AG08396 (cell line): ENCODE measurements at regions not wholly inside any gene's neighbourhood (a gene's known extent, or its start where the extent isn't known, plus 50 kb on each side); places are given as distances from the start of the nearest gene placed in this dataset.
"Not testable (repeated sequence)": the region's sequence is repeated elsewhere in the genome, so short reads cannot be mapped to it uniquely, and the experiment has no call there.

Experiments used
- DNase-seq: peaks from one replicate; pipeline ENCODE4 v3.0.0; 2012; ENCODE audit warnings: low spot score, mixed read lengths

DNA sequence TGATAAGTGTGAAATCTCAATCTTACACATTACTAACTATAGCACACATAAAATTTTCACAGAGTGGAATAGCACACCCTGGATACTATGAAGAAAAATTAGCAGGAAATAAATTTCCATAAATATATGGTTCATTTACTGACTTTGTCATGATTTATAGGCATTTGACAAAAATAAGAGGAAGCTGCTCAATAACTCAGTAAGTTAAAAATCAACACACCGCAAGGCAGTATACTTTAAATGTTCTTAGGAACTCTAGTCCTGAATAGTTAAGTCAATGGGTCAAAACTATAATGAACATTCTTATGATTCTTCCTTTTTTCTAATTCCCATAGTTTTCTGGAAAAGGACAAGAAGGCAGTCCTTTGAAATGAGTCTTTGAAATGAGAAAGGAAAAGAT is 1557.8 kb upstream of the RAG2 start:
- no peak for DNase-seq

DNA sequence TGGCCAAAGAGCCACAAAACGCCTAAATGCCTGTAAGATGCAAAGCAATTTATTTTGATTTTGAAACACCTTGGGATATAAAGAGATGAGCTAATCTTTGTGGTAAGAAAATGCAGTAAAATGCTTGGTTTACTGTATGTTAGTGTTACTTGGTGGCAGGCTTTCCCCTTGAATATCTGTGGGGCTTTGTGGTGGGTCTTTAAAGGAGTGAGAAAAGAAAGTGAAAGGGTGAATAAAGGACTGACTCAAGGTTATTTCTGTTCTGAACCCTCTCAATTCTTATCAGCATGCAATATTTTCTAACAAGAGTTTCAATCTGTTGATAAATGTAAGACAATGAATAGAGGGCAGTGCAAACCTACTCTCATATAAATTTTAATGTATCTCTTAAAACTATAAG is 1555.9 kb upstream of the RAG2 start:
- DNase-seq, result no peak

DNA sequence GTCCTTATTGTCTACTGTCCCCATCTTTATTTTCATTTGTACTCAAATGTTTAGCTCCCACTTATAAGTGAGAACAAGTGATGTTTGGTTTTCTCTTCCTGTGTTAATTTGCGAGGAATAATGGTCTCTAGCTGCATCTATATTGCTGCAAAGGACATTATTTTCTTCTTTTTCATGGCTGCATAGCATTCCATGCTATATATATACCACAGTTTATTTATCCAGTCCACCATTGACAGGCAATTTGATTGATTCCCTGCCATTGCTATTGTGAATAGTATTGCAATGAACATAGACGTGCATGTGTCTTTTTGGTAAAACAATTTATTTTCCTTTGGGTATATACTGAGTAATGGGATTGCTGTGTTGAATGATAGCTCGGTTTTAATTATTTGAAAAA is 1545.8 kb upstream of the RAG2 start:
- DNase-seq, result no peak

DNA sequence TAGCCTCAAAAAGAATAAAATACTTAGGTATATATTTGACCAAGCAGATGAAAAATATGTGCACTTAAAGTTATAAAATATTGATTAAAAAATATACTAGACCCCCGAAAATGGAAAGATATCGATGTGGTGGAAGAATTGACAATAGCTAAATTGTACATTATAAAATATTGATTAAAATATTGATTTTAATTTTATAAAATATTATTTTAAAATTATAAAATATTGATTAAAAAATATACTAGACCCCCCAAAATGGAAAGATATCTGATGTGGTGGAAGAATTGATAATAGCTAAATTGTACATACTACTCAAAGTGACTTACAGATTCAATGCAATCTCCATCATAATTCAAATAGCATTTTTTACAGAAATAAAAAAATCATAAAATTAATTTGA is 1540.9 kb upstream of the RAG2 start:
- DNase-seq, result no peak

DNA sequence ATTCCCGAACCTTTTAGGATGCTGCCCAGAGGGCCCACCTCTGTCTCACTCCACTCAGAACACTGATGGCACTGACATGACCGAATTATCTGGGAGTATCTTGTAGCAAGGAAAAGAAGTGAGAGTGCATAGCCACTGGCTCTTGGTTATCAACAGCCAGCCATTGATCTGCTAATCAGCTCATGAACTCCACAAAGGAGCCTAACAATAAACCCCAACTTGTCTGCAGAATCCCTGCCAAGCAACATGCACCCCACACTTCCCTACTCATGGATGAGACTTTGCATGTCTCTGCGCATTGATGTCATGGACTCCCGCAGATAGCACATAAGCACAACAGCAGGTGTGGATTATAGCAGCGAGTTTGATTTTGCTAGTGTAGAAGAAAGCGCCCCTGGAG is 1538.9 kb upstream of the RAG2 start:
- no peak for DNase-seq

DNA sequence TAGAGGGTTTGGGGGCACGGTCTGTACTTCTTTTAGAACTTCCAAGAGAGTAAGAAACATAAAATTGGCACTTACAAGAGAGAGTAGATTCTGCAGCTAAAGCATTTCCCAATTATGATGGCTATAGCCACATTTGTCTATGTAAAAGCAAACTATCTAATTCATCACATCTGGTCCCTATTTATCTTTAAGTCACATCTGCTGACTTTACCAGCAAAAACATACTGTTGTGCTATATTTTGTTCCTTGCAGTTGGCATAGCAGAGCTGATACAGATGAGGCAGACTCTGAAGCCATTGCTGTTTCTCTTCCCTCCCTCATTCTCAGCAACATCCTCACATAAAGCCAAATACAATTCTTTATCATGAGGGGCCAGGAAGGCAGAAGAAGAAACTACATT is 1533.5 kb upstream of the RAG2 start:
- DNase-seq, result no peak

DNA sequence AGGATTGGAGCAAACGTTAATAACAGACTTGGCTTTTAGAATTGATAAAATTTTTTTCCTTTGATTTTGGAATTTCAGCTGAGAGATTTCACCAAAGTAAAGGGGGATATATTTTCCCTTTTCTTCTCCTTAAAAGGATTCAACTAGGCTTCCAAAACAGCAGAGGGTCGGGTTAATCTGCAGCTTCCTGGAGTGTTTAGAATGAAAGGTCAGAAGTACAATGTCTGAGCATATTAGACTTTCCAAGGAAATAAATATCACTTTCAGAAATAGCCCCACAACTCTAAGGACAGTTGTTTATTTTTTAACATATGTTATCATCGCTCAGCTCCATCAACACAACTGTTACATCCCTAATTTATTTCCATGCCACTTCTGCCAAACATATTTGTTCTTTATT is 1532.9 kb upstream of the RAG2 start:
- no peak for DNase-seq

DNA sequence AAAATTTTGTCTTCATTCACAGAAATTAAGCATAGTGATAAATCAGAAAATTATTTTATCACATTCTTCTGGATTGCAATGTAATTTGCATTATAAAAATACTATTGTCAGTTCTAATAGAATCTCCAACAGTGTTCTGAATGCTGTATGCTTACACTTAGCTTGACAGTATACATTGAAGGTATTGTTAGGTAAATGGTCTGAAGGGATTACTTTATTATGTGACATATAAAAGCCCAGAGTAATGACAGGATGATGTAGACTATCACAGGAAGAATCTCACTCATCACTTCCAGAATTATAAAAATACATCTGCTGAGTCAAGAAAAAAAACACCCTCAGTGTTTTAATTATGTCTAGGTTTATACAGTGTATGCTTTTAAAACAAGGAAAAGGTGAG is 1532.5 kb upstream of the RAG2 start:
- no peak for DNase-seq

DNA sequence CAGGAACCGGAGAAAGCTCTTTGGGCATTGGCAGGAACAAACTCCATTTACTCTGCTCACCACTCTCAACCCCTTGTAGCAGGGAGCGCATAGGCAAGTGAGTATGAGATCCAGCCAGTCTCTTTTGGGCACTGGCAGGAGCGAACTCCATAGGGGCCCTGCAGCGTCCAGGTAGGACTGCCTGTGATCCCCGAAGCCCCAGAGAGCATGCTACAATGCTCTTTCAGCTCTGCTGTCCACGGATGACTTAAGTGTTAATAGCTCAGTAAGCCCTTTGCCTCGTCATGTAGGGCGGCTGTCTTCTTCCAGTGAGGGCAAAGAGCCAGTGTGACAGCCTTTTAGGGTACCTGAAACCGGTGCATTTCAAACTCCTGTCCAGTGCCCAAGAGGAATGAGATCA is 1525.6 kb upstream of the RAG2 start:
- no peak for DNase-seq

DNA sequence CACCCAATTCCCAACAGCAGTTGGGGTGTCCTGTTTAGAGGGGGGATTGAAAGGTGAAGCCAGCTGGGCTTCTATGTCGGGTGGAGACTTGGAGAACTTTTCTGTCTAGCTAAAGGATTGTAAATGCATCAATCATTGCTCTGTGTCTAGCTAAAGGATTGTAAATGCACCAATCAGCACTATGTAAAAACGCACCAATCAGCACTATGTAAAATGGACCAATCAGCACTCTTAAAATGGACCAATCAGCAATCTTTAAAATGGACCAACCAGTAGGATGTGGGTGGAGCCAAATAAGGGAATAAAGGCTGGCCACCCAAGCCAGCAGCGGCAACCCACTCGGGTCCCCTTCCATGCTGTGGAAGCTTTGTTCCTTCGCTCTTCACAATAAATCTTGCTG is 1518.6 kb upstream of the RAG2 start:
- not testable (repeated sequence) for DNase-seq

DNA sequence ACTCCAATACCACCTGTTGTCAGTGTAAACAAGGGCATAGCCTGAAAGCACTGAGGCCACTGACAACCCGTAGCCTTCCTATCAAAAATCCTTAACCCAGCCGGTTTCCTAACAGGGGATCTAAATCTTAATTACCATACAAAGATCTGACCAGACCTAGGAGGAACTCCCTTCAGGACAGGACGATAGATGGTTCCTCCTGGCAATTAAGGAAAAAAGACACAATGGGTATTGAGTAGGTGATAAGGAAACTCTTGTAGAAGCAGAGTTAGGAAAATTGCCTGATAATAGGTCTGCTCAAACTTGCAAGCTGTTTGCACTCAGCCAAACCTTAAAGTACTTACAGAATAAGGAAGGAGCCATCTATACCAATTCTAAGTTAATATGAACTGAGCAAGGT is 1517.3 kb upstream of the RAG2 start:
- not testable (repeated sequence) for DNase-seq

DNA sequence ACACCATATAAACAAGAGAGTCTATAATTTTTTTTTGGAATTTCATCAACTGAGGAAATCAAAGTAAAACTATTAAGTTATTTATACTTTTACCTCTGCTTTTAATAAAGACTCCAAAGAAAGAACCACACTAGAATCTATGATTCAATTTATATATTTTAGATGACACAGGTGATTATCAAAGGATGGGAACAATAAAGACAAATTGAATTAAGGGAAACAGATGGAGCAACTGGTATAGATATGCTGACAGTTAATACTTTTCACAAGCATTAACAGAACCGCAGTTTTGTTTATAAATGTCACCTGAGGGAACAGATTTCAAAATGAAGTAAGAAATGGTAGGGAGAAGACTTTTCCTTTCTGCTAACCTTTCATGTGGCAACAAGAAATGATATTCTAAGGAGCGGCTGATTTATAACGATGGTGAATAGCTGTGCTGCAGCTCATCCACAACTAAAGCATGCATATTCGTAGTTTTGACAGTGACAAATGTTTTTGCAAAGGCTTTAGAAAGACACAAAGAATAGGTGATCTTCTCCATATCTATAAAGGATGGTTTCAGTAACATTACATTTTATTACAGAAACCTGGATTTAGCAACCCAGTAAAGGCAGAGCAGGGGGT is 1502.9 kb upstream of the RAG2 start:
- no peak for DNase-seq

DNA sequence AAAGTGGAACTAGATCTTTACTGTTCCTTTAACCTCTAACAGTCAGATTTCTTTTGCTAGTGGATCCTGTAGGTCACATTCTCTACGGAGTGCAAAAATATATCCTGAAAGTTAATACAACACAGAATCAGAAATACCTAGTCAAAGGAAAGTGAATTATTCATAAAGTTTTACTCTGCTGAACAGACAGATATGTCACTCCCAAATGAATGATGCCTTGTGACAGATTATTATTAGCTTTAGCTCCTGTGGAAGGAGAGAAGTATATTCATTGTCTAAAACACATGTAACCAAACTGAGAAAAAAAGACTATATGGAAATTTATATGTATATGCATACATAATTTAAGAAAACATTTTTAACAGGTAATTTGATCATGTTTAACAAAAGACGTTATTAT is 1497.2 kb upstream of the RAG2 start:
- DNase-seq, result no peak

DNA sequence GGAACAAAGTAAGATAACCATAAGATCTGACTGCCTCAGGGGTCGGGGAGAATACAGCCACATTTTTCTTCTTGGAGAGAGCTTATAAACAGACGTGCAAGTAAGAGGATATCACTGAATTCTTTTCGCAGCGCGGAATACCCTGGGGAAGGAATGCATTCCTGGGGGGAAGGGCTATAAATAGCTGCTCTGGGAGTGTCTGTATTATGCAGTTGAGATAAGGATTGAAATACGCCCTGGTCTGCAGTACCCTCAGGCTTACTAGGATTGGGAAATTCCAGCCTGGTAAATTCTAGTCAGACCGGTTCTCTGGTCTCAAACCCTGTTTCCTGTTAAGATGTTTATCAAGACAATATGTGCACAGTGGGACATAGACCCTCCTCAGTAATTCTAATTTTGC is 1491.7 kb upstream of the RAG2 start:
- DNase-seq, result no peak

DNA sequence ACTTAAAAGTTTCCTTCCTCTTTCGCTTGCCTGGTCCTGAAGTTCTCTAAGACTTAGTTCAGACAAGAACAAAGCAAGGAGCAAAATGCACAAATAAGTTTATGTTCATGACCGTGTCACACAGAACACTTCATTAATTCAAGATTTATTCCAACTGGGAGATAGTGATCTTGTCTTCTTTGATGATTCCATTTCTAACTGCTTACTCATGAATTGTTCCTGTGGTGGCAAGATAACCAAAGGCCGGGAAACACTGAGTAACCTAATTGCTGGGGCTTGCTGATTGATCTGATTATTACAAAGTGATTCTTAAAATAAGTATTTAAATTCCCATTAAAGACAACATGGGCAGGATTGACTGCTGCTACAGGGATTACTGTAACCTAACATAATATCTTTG is 1462.9 kb upstream of the RAG2 start:
- DNase-seq, result no peak

DNA sequence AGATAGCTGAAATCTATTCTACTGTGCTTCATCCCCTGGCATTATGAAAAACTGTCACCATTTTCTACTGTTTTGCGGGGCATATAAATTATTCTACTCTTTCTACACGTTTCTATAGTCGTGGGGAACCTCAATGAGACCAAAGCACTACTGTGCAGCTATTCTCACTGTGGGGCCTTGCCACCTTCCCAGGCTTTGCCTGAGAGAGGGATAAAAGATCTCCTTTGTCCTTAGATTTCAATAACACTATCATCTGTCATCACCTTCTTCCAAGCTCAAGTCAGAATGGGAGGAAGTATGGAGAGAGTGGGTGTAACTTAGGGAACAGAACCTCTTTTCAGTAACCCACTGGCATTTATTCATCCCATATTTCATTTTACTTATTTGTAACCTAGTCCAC is 1462.1 kb upstream of the RAG2 start:
- no peak for DNase-seq

DNA sequence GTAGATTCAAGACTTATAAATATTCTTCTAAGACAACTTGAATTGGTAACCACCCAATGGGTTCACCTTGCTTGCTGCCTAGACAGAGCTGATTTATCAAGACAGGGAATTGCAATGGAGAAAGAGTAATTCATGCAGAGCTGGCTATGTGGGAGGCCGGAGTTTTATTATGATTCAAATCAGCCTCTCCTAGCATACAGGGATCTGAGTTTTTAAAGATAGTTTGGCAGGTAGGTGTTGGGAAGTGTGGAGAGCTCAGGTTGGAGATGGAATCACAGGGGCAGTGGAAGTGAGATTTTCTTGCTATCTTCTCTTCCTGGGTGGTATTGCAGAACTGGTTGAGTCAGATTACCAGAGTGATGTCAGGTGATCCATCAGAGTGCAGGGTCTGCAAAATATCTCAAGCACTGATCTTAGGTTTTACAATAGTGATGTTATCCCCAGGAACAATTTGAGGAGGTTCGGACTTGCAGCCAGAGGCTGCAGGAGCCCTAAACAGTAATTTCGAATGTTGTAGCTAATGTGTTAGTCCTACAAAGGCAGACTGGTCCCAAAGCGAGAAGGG is 1448.6 kb upstream of the RAG2 start:
- DNase-seq, result no peak

DNA sequence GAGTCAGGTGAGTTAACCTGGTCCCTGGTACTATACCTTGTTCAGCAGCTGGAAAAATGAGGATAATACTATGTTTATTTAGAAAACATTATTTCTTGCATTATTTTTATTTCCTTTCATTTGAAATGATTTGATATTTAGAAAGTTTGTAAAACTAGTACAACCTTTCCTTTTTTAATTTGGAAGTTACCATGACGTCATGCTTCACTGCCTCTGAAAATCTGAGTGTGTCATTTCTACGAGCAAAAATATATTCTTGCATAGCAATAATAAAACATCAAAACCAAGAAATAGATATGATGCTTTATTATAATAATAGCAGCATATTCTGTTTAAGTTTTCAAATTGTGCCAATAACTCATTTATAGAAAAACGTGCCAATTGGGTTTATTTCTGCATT is 1445.0 kb upstream of the RAG2 start:
- no peak for DNase-seq

DNA sequence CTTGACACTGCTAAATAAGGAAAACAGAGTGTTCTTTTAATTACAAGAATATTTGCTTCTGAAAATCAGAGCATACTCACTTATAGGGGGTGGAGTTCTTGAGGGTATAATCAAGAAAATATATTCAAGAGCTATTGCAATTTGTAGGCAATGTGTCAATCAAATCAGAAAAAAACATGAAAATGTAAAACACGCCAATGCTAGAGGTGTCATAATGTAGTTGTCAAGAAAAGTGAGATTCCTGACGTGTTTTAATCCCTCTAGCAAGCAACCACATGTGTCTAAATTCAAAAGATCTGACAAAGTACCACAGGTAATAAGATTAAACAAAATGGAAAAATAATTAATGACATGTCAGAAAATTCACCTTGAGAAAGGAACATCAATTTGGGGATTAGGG is 1440.7 kb upstream of the RAG2 start:
- DNase-seq, result no peak

DNA sequence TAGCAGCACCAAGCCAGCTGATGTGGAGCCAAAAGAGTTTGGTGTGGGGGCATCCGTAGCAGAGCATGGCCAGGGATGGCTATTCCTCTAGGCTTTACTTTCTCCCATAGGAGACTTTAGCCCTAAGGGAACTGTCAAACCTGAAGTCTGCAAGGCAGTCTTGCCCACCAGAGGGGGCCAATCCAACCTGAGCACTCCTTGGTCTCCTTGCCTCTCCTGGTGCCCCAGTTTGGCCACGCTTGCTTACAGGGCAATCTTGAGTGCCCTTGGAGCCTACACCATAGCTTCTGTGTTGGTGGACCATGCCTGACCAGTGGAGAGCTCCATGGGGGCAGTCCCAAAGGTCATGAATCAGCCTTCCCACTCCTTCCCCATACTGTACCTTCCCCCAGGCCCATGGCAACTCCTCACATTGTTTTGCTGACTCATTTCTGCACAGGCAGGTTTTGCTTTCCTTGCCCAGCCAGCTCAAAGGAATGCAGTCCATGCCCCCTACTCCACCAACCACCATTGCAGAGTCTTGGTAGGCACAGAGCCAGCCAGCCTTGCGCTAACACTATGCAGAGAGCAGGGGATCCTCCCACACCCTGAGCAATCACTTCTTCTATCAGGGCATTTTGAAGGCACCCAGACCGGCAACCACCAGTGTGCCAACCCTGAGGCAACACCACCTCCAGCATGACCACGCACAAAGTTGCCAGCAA is 1421.2 kb upstream of the RAG2 start:
- no peak for DNase-seq

DNA sequence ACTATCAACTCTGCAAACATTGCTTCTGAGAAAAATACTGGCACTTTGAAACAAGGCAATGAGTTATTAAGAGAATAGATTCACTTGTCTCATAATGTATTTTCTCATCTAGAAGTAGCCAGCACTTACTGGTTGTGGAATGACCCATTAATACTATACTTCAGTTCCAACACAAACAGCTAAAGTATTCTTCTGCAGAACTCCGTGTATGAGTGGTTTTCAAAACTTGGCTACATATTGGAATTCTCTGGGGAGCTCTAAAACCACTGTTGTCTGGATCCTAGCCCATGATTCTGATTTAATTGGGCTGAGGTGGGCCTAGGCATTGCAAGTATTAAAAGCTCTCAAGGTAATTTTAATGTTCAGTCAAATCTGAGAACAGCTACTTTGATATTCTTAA is 1416.4 kb upstream of the RAG2 start:
- no peak for DNase-seq

DNA sequence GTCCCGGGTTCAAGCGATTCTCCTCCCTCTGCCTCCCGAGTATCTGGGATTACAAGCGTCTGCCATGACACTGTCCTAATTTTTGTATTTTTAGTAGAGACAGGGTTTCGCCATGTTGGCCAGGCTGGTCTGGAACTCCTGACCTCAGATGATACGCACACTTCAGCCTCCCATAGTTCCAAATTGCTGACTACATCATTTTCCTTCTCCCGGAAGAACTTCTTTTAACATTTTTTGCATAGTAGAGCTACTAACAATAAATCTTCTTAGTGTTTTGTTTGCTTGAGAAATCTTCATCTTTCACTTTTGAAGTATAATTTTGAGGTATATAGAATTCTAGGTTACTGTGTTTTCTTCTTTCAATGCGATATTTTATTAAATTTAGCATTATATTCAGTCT is 1415.1 kb upstream of the RAG2 start:
- no peak for DNase-seq

DNA sequence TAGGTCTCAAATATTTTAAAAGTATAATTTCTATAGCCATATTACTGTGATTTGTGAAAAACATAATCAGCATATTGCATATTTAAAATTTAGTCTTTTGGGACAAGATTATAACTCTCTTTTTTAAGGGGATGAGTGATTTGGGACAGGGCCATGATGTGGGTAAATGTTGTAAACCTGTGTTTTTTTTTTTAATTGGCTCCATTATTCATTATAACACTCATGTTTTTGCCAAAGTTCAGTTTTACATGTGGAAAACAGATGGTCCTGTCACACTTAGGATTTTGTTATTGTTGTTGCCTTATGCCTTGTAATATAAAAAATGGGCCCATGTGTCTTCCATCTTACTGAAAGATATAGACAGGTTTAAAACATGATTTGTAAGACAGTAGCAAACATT is 1413.5 kb upstream of the RAG2 start:
- DNase-seq, result no peak

DNA sequence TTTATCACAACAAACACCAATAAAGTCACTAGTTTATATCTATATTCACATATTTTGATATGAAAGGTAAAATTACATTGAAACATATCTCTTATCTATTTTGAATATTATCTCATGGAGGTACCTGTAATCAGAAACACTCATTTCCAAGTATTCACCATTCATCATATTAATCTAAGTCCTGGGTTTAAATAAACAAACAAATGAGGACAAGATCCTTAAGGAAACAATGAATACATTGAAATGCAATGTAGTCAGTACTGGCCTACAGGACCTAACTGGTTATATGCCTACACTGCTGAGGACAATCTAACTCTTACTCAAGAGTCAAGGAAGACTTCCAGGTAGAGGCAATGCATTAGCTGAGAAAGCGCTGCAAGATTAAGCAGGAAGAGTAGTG is 1411.9 kb upstream of the RAG2 start:
- DNase-seq, result no peak
